ENCODE measurements at regions not wholly inside any gene's neighbourhood (a gene's known extent, or its start where the extent isn't known, plus 50 kb on each side); places are given as distances from the start of the nearest gene placed in this dataset.

- no peak for DNase-seq
- ChIA-PET POLR2A (ENCODE audit: unreplicated experiment) (no interaction called here), CTCF (no interaction called here)
- Histone ChIP-seq H3K9me3 (ENCODE audit: low read length) (no peaks in the 10 kb centered on the region), H3K36me3 (ENCODE audit: low read depth, low read length) (no peaks in the 10 kb centered on the region), H3K4me3 (ENCODE audit: low read length) (no peak overlapping the region), H3K4me2 (ENCODE audit: low read length) (no peak overlapping the region), H3K27me3 (ENCODE audit: low read length) (no peaks in the 10 kb centered on the region), H3K4me1 (ENCODE audit: insufficient read depth, low read length) (no peaks in the 10 kb centered on the region), H3K9ac (ENCODE audit: low read length) (no peak overlapping the region), H3K9me2 (replicated peaks; ENCODE audit: low read length) (no peaks in the 10 kb centered on the region), H4K20me1 (ENCODE audit: low read length) (no peaks in the 10 kb centered on the region), H2AFZ (ENCODE audit: low read length) (no peak overlapping the region), H3F3A (ENCODE audit: low read length, unreplicated experiment) (no peaks in the 10 kb centered on the region), H3K79me2 (ENCODE audit: low read length) (no peaks in the 10 kb centered on the region), H3K27ac (ENCODE audit: low read length) (no peak overlapping the region)
- no peak for TF ChIP-seq EZH2phosphoT487 (IDR thresholded peaks at IDR 0.05; ENCODE audit: borderline replicate concordance, low read length)
- no peak for TF ChIP-seq CTCF (conservative IDR thresholded peaks at IDR 0.05; ENCODE audit: low read depth, low read length)
- TF ChIP-seq EZH2 (IDR thresholded peaks at IDR 0.05; ENCODE audit: low read length, unreplicated experiment), result no peak
- BruUV-seq (replicated peaks), result no TSS peak
- intact Hi-C loops (cut with micrococcal nuclease), result no loop called here
- no peak for ATAC-seq
These were observed 363.0 kb upstream of the IRX2 start for GRCh38 chr5:3114467-3114866.

GRCh38 chr5:3110371-3110770 is 358.9 kb upstream of the IRX2 start:
- ATAC-seq (no peak), DNase-seq (no peak)
- no TSS peak for BruUV-seq (replicated peaks)

GRCh38 chr5:3107156-3107611 is 355.7 kb upstream of the IRX2 start:
- no peak overlapping the region for H3K4me2 ChIP-seq (ENCODE audit: low read length)
- intact Hi-C loops (cut with micrococcal nuclease), result no loop called here
- no TSS peak for BruUV-seq (replicated peaks)
- ATAC-seq (no peak), DNase-seq (no peak)
- no peaks in the 10 kb centered on the region for H3K9me2 ChIP-seq (replicated peaks; ENCODE audit: low read length)
- H3K9ac ChIP-seq (ENCODE audit: low read length), result no peak overlapping the region
- H3K27ac ChIP-seq (ENCODE audit: low read length), result no peak overlapping the region
- H3K4me1 ChIP-seq (ENCODE audit: insufficient read depth, low read length), result no peaks in the 10 kb centered on the region
- no peak overlapping the region for H3K4me3 ChIP-seq (ENCODE audit: low read length)
- H3F3A ChIP-seq (ENCODE audit: low read length, unreplicated experiment), result no peaks in the 10 kb centered on the region
- TF ChIP-seq EZH2 (IDR thresholded peaks at IDR 0.05; ENCODE audit: low read length, unreplicated experiment) (no peak), EZH2phosphoT487 (IDR thresholded peaks at IDR 0.05; ENCODE audit: borderline replicate concordance, low read length) (no peak), CTCF (conservative IDR thresholded peaks at IDR 0.05; ENCODE audit: low read depth, low read length) (no peak)
- no peak overlapping the region for H2AFZ ChIP-seq (ENCODE audit: low read length)
- ChIA-PET POLR2A (ENCODE audit: unreplicated experiment) (no interaction called here), CTCF (no interaction called here)
- H3K9me3 ChIP-seq (ENCODE audit: low read length), result no peaks in the 10 kb centered on the region
- H4K20me1 ChIP-seq (ENCODE audit: low read length), result no peaks in the 10 kb centered on the region
- no peaks in the 10 kb centered on the region for H3K36me3 ChIP-seq (ENCODE audit: low read depth, low read length)
- H3K79me2 ChIP-seq (ENCODE audit: low read length), result no peaks in the 10 kb centered on the region
- no peaks in the 10 kb centered on the region; the same call in 1 of the 2 replicates for H3K27me3 ChIP-seq (ENCODE audit: low read length)

More at GRCh38 chr5:3110371-3110770, 358.9 kb upstream of the IRX2 start:
- H3F3A ChIP-seq (ENCODE audit: low read length, unreplicated experiment), result no peaks in the 10 kb centered on the region
- H3K27ac ChIP-seq (ENCODE audit: low read length), result no peak overlapping the region
- TF ChIP-seq CTCF (conservative IDR thresholded peaks at IDR 0.05; ENCODE audit: low read depth, low read length), result no peak
- TF ChIP-seq EZH2 (IDR thresholded peaks at IDR 0.05; ENCODE audit: low read length, unreplicated experiment), result no peak
- TF ChIP-seq EZH2phosphoT487 (IDR thresholded peaks at IDR 0.05; ENCODE audit: borderline replicate concordance, low read length), result no peak
- H2AFZ ChIP-seq (ENCODE audit: low read length), result no peak overlapping the region
- CTCF ChIA-PET, result no interaction called here
- no peaks in the 10 kb centered on the region for H3K9me3 ChIP-seq (ENCODE audit: low read length)
- no peak overlapping the region for H3K4me3 ChIP-seq (ENCODE audit: low read length)
- H3K36me3 ChIP-seq (ENCODE audit: low read depth, low read length), result no peaks in the 10 kb centered on the region
- H3K4me1 ChIP-seq (ENCODE audit: insufficient read depth, low read length), result no peaks in the 10 kb centered on the region
- POLR2A ChIA-PET (ENCODE audit: unreplicated experiment), result no interaction called here
- H3K4me2 ChIP-seq (ENCODE audit: low read length), result no peak overlapping the region
- no peak overlapping the region for H3K9ac ChIP-seq (ENCODE audit: low read length)
- H3K27me3 ChIP-seq (ENCODE audit: low read length), result no peaks in the 10 kb centered on the region
- no peaks in the 10 kb centered on the region for H3K9me2 ChIP-seq (replicated peaks; ENCODE audit: low read length)
- no peaks in the 10 kb centered on the region for H3K79me2 ChIP-seq (ENCODE audit: low read length)
- H4K20me1 ChIP-seq (ENCODE audit: low read length), result no peaks in the 10 kb centered on the region
- intact Hi-C loops (cut with micrococcal nuclease), result no loop called here
